ENCODE measurements at regions not wholly inside any gene's neighbourhood (a gene's known extent, or its start where the extent isn't known, plus 50 kb on each side); places are given as distances from the start of the nearest gene placed in this dataset.

- no peak for TF ChIP-seq CTCF (IDR thresholded peaks at IDR 0.05)
- TF ChIP-seq POLR2A (IDR thresholded peaks at IDR 0.05) = no peak
Observed at GRCh38 chr18:60050821-60051220, 151.0 kb downstream of the PMAIP1 start.
